Lung (tissue), 11 donors: ENCODE measurements at regions not wholly inside any gene's neighbourhood (a gene's known extent, or its start where the extent isn't known, plus 50 kb on each side); places are given as distances from the start of the nearest gene placed in this dataset.
A peak's percentile ranks its signal among the peaks of the same experiment; 100 is the strongest.

Experiments
- ATAC-seq: fragments of 200-7000 bp; cut with Tn5 transposase; one replicate; pipeline ENCODE4 v1.9.1; 2020; ENCODE audit warnings: moderate number of reproducible peaks; ENCODE audit not compliant: insufficient read depth, low FRiP score
- DNase-seq, 3 donors: peaks; one replicate each; pipeline ENCODE4 v3.0.0-alpha.2; 2013 to 2017
- H3K27ac ChIP-seq, 2 donors: one replicate each; pipeline ENCODE4 v1.5.1; 2013; ENCODE audit warnings: mild to moderate bottlenecking in 2 of 2, moderate library complexity in 2 of 2, control low read depth in 1 of 2, inconsistent platforms in 1 of 2, low read depth in 1 of 2, low read length in 1 of 2
- H3K27me3 ChIP-seq, 3 donors: one replicate each; pipeline ENCODE4 v1.5.1; 2013; ENCODE audit warnings: low read length in 2 of 3; ENCODE audit not compliant: control insufficient read depth in 3 of 3, insufficient read depth in 3 of 3
- H3K36me3 ChIP-seq, 4 donors: one replicate each; pipeline ENCODE4 v1.5.1; 2013; ENCODE audit warnings: low read length in 4 of 4, mild to moderate bottlenecking in 1 of 4, moderate library complexity in 1 of 4; ENCODE audit not compliant: control insufficient read depth in 4 of 4, insufficient read depth in 4 of 4
- H3K4me1 ChIP-seq, 5 donors: one replicate each; pipeline ENCODE4 v1.5.1; 2013; ENCODE audit warnings: low read length in 5 of 5, mild to moderate bottlenecking in 2 of 5, moderate library complexity in 1 of 5; ENCODE audit not compliant: control insufficient read depth in 5 of 5, insufficient read depth in 5 of 5
- H3K4me3 ChIP-seq: one replicate; pipeline ENCODE4 v1.5.1; 2013; ENCODE audit warnings: mild to moderate bottlenecking, control low read depth, moderate library complexity
- H3K9ac ChIP-seq, 2 donors: one replicate each; pipeline ENCODE4 v1.5.1; 2013; ENCODE audit warnings: low read length in 2 of 2, control low read depth in 1 of 2; ENCODE audit not compliant: insufficient read depth in 1 of 2
- H3K9me3 ChIP-seq, 4 donors: one replicate each; pipeline ENCODE4 v1.5.1; 2013; ENCODE audit warnings: low read length in 3 of 4, mild to moderate bottlenecking in 1 of 4, moderate library complexity in 1 of 4; ENCODE audit not compliant: control insufficient read depth in 4 of 4, insufficient read depth in 3 of 4
- WGBS, 2 donors: extraction: QIAGEN DNeasy Blood & Tissue Kit; methylation state at CpG; one replicate each; pipeline ENCODE4 v1.1.7; 2013; 5-methylcytosine and 5-hydroxymethylcytosine counted together
- TF ChIP-seq, protein P1 (sequence below): IDR thresholded peaks from 2 replicates; pipeline ENCODE4 v1.5.1; 2012; ENCODE audit warnings: mild to moderate bottlenecking; ENCODE audit errors: control extremely low read depth, extremely low read depth
- donor health status: control.
- donor health status: control.
- donor health status: Bipolar disorder and iron deficiency.
- donor health status: healthy.
- donor health status: DM: yes; HTN: yes; CAD: no.

- ATAC-seq (no peak), DNase-seq (no peak)
- H3K27me3 ChIP-seq = no peaks in the 10 kb centered on the region
- H3K36me3 ChIP-seq = no peaks in the 10 kb centered on the region
- H3K27ac ChIP-seq = no peak overlapping the region
- H3K9ac ChIP-seq = no peak overlapping the region
- H3K4me1 ChIP-seq = peaks cover 0 to 17% (median 0%) of the 10 kb centered on the region in 5 donors
- H3K9me3 ChIP-seq = no peaks in the 10 kb centered on the region
- WGBS, 2 donors = 73 to 97% methylated on average over 2 of the region's 2 CpGs
- no peak overlapping the region for H3K4me3 ChIP-seq
- TF ChIP-seq, protein P1, sequence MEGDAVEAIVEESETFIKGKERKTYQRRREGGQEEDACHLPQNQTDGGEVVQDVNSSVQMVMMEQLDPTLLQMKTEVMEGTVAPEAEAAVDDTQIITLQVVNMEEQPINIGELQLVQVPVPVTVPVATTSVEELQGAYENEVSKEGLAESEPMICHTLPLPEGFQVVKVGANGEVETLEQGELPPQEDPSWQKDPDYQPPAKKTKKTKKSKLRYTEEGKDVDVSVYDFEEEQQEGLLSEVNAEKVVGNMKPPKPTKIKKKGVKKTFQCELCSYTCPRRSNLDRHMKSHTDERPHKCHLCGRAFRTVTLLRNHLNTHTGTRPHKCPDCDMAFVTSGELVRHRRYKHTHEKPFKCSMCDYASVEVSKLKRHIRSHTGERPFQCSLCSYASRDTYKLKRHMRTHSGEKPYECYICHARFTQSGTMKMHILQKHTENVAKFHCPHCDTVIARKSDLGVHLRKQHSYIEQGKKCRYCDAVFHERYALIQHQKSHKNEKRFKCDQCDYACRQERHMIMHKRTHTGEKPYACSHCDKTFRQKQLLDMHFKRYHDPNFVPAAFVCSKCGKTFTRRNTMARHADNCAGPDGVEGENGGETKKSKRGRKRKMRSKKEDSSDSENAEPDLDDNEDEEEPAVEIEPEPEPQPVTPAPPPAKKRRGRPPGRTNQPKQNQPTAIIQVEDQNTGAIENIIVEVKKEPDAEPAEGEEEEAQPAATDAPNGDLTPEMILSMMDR = no peak
Observed at GRCh38 chr1:76018045-76018444, 56.5 kb upstream of the ST6GALNAC3 start.

DNA sequence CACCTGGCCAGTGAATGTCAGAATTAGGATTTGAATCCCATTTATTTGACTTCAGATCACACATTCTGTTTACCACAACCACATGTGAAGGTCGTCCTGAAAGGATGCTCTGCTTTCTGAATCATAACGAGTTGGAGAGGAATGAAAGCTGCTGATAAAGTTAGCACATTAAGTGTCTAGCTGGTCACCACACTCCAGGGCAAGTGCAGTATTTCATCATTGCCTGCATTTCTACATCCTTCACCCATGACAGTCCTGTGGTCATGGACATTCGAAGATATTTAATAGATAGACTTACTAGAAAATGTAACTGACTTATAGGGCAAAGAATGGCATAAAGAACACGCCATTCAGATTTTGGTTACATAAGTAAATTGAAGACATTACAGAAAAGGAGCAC lies 52.7 kb upstream of the ST6GALNAC3 start:
- H3K9me3 ChIP-seq = no peaks in the 10 kb centered on the region
- no peaks in the 10 kb centered on the region for H3K36me3 ChIP-seq
- no peaks in the 10 kb centered on the region for H3K27me3 ChIP-seq
- H3K27ac ChIP-seq = no peak overlapping the region
- peaks cover 0 to 39% (median 5%) of the 10 kb centered on the region in 5 donors for H3K4me1 ChIP-seq
- no peak overlapping the region for H3K9ac ChIP-seq
- WGBS, 2 donors = 44 to 48% methylated on average over 4 of the region's 4 CpGs
- TF ChIP-seq, protein P1 = no peak
- H3K4me3 ChIP-seq = no peak overlapping the region
- ATAC-seq (no peak), DNase-seq (no peak)

GRCh38 chr1:76023669-76024435 lies 50.7 kb upstream of the ST6GALNAC3 start:
- Histone ChIP-seq H3K9ac (no peak overlapping the region), H3K36me3 (no peaks in the 10 kb centered on the region), H3K4me3 (no peak overlapping the region), H3K27me3 (no peaks in the 10 kb centered on the region), H3K4me1 (peaks cover 0 to 39% (median 5%) of the 10 kb centered on the region in 5 donors), H3K9me3 (no peaks in the 10 kb centered on the region), H3K27ac (no peak overlapping the region)
- TF ChIP-seq, protein P1 = no peak
- DNase-seq (peak; percentile 25 to 75 (median 73)), ATAC-seq (no peak)
- 43 to 53% methylated on average over 1 of the region's 1 CpG for whole genome bisulfite sequencing, 2 donors
